Endothelial cell of umbilical vein (primary cell): ENCODE measurements at regions not wholly inside any gene's neighbourhood (a gene's known extent, or its start where the extent isn't known, plus 50 kb on each side); places are given as distances from the start of the nearest gene placed in this dataset.

Experiments
- BruUV-seq: library from RNA; stranded (reverse); fragments of 400-500 nt; replicated peaks from 2 replicates; lab custom pipeline; 2021; lab: Mats Ljungman, UMichigan
- CTCF ChIA-PET: fragments of 300-600, 350-600 bp; sonication (Branson Sonifier 250); formaldehyde crosslinking; loops from one replicate; lab custom pipeline; 2021; ENCODE audit warnings: antibody characterized with exemption, inconsistent platforms; lab: Charles Lee
- POLR2A ChIA-PET: fragments of 300-600, 350-600 bp; sonication (Branson Sonifier 250); formaldehyde crosslinking; loops from one replicate; lab custom pipeline; 2021; ENCODE audit warnings: antibody characterized with exemption, inconsistent platforms; lab: Charles Lee
- DNase-seq: peaks from one replicate; pipeline ENCODE4 v3.0.0-alpha.2; 2011; ENCODE audit warnings: low read depth, low spot score
- FAIRE-seq: peaks from 2 replicates; lab custom pipeline; 2011; peaks lifted over from hg19 to GRCh38; lab: Jason Lieb, UNC
- H2AFZ ChIP-seq: 2 replicates; pipeline ENCODE4 v1.6.0; 2012; ENCODE audit warnings: low read depth, low read length, control low read depth, inconsistent platforms
- H3K27ac ChIP-seq: 2 replicates; pipeline ENCODE4 v1.5.1; 2011; ENCODE audit warnings: low read depth, mild to moderate bottlenecking, control low read depth, low read length, moderate library complexity; ENCODE audit not compliant: insufficient read depth
- H3K27me3 ChIP-seq, 2 experiments: 2 replicates each; pipeline versions ENCODE4 v1.6.0 to v1.6.1; 2011; ENCODE audit warnings: low read length in 2 of 2, mixed read lengths in 1 of 2; ENCODE audit not compliant: control insufficient read depth in 2 of 2, insufficient read depth in 2 of 2
- H3K36me3 ChIP-seq, 2 experiments: 2 replicates in 1 of 2; 3 replicates in 1 of 2; pipeline ENCODE4 v1.5.1; 2011; ENCODE audit warnings: low read length in 2 of 2, mild to moderate bottlenecking in 1 of 2, moderate library complexity in 1 of 2; ENCODE audit not compliant: control insufficient read depth in 2 of 2, insufficient read depth in 2 of 2; ENCODE audit errors: extremely low read depth in 1 of 2
- H3K4me1 ChIP-seq: 3 replicates; pipeline ENCODE4 v1.5.1; 2011; ENCODE audit warnings: mild to moderate bottlenecking, low read length; ENCODE audit not compliant: control insufficient read depth, insufficient read depth; ENCODE audit errors: extremely low read depth
- H3K4me2 ChIP-seq: 2 replicates; pipeline ENCODE4 v1.6.1; 2011; ENCODE audit warnings: low read length, control low read depth, mixed read lengths; ENCODE audit not compliant: insufficient read depth
- H3K4me3 ChIP-seq, 3 experiments: fragments of 200-600 bp in 1 of 3; sonication (generic), shearing (Covaris generic) in 1 of 3; replicated peaks in 1 of 3; 2 replicates each; pipeline ENCODE4 v1.5.1; 2011 to 2016; ENCODE audit warnings: control low read depth in 3 of 3, low read length in 3 of 3, mild to moderate bottlenecking in 2 of 3, inconsistent platforms in 1 of 3, low read depth in 1 of 3, moderate library complexity in 1 of 3; ENCODE audit not compliant: insufficient read depth in 1 of 3
- H3K79me2 ChIP-seq: 2 replicates; pipeline ENCODE4 v1.6.0; 2012; ENCODE audit warnings: low read length, inconsistent platforms; ENCODE audit not compliant: control insufficient read depth, insufficient read depth
- H3K9ac ChIP-seq: replicated peaks from 2 replicates; pipeline ENCODE3; 2011; ENCODE audit warnings: low read length, control low read depth; ENCODE audit not compliant: insufficient read depth; ENCODE audit errors: extremely low read depth
- H3K9me1 ChIP-seq: replicated peaks from 3 replicates; pipeline ENCODE4 v1.6.0; 2011; ENCODE audit warnings: mild to moderate bottlenecking, low read length; ENCODE audit not compliant: control insufficient read depth, insufficient read depth; ENCODE audit errors: extremely low read depth
- H3K9me3 ChIP-seq: replicated peaks from 2 replicates; pipeline ENCODE4 v1.5.1; 2012; ENCODE audit warnings: low read length, inconsistent platforms; ENCODE audit not compliant: control insufficient read depth, insufficient read depth
- H4K20me1 ChIP-seq: replicated peaks from 2 replicates; pipeline ENCODE3; 2011; ENCODE audit warnings: mild to moderate bottlenecking, low read length; ENCODE audit not compliant: control insufficient read depth, insufficient read depth; ENCODE audit errors: extremely low read depth
- EZH2 ChIP-seq: IDR thresholded peaks from 2 replicates; pipeline ENCODE4 v1.6.1; 2012; ENCODE audit warnings: borderline replicate concordance, low read depth, mild to moderate bottlenecking, moderate library complexity, low read length, inconsistent platforms; ENCODE audit not compliant: severe bottlenecking
- FOS ChIP-seq: IDR thresholded peaks from 2 replicates; pipeline ENCODE4 v1.6.1; 2011; ENCODE audit warnings: mild to moderate bottlenecking, low read length, moderate library complexity, borderline replicate concordance; ENCODE audit not compliant: insufficient read depth
- GATA2 ChIP-seq: IDR thresholded peaks from 2 replicates; pipeline ENCODE4 v1.7.0; 2011; ENCODE audit warnings: low read depth, mild to moderate bottlenecking, moderate library complexity, mixed read lengths, low read length; ENCODE audit not compliant: insufficient read length, insufficient read depth
- JUN ChIP-seq: IDR thresholded peaks from 2 replicates; pipeline ENCODE4 v1.6.1; 2011; ENCODE audit warnings: borderline replicate concordance, low read depth; ENCODE audit not compliant: insufficient read length, insufficient read depth
- MYC ChIP-seq: IDR thresholded peaks from one replicate; pipeline ENCODE4 v1.6.1; 2011; ENCODE audit warnings: mild to moderate bottlenecking, low read depth, low read length
- POLR2A ChIP-seq: IDR thresholded peaks from 2 replicates; pipeline ENCODE4 v1.6.1; 2012; ENCODE audit warnings: low read depth, mild to moderate bottlenecking, control low read depth, low read length
- POLR2AphosphoS5 ChIP-seq: IDR thresholded peaks from 2 replicates; pipeline ENCODE4 v1.6.1; 2012; ENCODE audit warnings: low read depth, mild to moderate bottlenecking, control low read depth, low read length, moderate library complexity; ENCODE audit not compliant: insufficient read depth
- dilution Hi-C: fragments of 300-500 bp; cut with MboI; formaldehyde crosslinking; loops from one replicate; pipeline ENCODE4 v1.15.0; 2019; ENCODE audit warnings: low sequenced_read_pairs; ENCODE audit not compliant: extremely low pct_ligation_motif_present
- intact Hi-C: fragments of 100-400 bp; cut with micrococcal nuclease; formaldehyde crosslinking; loops from one replicate; pipeline ENCODE4 v1.10.0; 2022
- TF ChIP-seq, protein P1 (sequence below), 2 donors: IDR thresholded peaks; 1 replicate in 1 of 2; 2 replicates in 1 of 2; pipeline ENCODE4 v1.5.1; 2011; ENCODE audit warnings: low read length in 2 of 2, mild to moderate bottlenecking in 2 of 2, moderate library complexity in 2 of 2, control low read depth in 1 of 2, inconsistent platforms in 1 of 2, low read depth in 1 of 2; ENCODE audit not compliant: insufficient read depth in 1 of 2; ENCODE audit errors: extremely low read depth in 1 of 2
- TF ChIP-seq, protein P2 (sequence below): IDR thresholded peaks from 2 replicates; pipeline ENCODE4 v1.6.1; 2011; ENCODE audit not compliant: insufficient read depth, insufficient read length

DNA sequence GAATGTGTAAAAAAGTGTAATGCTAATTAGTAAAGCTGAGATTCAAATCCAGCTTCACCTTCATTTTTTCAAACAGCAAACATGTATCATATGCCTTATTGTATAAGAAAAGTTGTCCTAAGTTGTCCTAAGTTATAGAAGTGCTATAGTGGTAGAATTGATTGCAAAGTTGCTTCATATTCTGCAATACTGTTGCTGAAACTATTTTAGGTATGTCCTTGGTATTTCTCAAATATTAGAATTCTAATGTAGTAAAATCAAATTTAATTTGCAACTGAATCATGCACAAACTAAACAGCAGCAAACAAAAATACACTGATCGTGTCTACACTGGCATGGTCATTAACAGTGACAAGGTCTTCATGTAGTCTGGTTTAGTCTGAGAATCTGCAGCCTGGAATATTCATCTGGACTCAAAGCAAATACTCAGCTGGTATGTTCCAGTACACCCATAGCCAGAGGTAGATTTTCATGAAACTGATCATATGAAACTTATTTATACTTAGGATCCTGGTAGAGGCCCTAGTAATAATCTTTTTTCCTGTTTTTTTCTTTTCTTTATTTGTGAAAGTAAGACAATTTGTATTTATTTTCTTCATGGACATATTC lies 555.6 kb upstream of the ZEB2 start:
- FAIRE-seq (no peak), DNase-seq (no peak)
- CTCF ChIA-PET, result no interaction called here
- TF ChIP-seq, protein P1, sequence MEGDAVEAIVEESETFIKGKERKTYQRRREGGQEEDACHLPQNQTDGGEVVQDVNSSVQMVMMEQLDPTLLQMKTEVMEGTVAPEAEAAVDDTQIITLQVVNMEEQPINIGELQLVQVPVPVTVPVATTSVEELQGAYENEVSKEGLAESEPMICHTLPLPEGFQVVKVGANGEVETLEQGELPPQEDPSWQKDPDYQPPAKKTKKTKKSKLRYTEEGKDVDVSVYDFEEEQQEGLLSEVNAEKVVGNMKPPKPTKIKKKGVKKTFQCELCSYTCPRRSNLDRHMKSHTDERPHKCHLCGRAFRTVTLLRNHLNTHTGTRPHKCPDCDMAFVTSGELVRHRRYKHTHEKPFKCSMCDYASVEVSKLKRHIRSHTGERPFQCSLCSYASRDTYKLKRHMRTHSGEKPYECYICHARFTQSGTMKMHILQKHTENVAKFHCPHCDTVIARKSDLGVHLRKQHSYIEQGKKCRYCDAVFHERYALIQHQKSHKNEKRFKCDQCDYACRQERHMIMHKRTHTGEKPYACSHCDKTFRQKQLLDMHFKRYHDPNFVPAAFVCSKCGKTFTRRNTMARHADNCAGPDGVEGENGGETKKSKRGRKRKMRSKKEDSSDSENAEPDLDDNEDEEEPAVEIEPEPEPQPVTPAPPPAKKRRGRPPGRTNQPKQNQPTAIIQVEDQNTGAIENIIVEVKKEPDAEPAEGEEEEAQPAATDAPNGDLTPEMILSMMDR (IDR thresholded peaks at IDR 0.05; ENCODE audit: extremely low read depth in 1 of 2, insufficient read depth in 1 of 2, low read depth in 1 of 2, low read length in 2 of 2), result no peak
- no peak for TF ChIP-seq POLR2AphosphoS5
- TF ChIP-seq, protein P2, sequence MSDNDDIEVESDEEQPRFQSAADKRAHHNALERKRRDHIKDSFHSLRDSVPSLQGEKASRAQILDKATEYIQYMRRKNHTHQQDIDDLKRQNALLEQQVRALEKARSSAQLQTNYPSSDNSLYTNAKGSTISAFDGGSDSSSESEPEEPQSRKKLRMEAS, result no peak
- no peak for TF ChIP-seq POLR2A
- TF ChIP-seq JUN, result no peak
- no peak for TF ChIP-seq GATA2
- no peak for TF ChIP-seq MYC
- no peak for TF ChIP-seq FOS
- no peak for TF ChIP-seq EZH2
- no peaks in the 10 kb centered on the region for H3K27me3 ChIP-seq
- H3K9me3 ChIP-seq, result no peaks in the 10 kb centered on the region
- H3K36me3 ChIP-seq, result no peaks in the 10 kb centered on the region
- no peak overlapping the region for H3K9ac ChIP-seq
- H3K9me1 ChIP-seq, result no peaks in the 10 kb centered on the region
- no peak overlapping the region for H3K27ac ChIP-seq
- no peaks in the 10 kb centered on the region for H3K79me2 ChIP-seq
- no peaks in the 10 kb centered on the region for H4K20me1 ChIP-seq
- dilution Hi-C loops (no loop called here), intact Hi-C loops (no loop called here)
- no peak overlapping the region for H2AFZ ChIP-seq
- no peaks in the 10 kb centered on the region for H3K4me1 ChIP-seq
- no peak overlapping the region for H3K4me2 ChIP-seq
- POLR2A ChIA-PET, result no interaction called here
- H3K4me3 ChIP-seq, result no peak overlapping the region
- no TSS peak for BruUV-seq
